ENCODE measurements at regions not wholly inside any gene's neighbourhood (a gene's known extent, or its start where the extent isn't known, plus 50 kb on each side); places are given as distances from the start of the nearest gene placed in this dataset.

DNA sequence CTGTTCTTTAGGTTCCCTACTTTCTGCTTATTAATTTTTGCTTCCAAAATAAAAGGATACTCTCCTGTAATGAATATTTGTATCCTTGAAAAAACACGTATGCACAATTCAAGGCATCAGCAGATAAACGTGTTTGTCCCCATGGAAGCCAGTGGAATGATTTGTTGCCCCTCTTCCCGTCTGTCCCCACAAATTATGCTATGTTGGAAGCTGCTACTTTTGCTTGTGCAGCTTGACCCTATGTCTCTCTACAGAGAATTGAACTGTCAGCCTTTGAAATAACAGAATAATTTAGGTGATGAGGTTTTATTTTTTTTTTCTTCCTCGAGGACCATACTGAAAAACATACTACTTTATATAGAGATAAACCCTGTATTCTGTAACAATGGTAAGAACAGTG, 401.5 kb upstream of the GOLIM4 start:
- H3K36me3 Mint-ChIP-seq (ENCODE audit: low read depth) = no peaks in the 10 kb centered on the region
- no peak overlapping the region for H3K4me3 Mint-ChIP-seq
- H3K9me3 Mint-ChIP-seq = no peaks in the 10 kb centered on the region
- H3K27ac Mint-ChIP-seq = no peak overlapping the region
- H3K4me1 Mint-ChIP-seq (ENCODE audit: low read depth) = no peaks in the 10 kb centered on the region
- no peaks in the 10 kb centered on the region for H3K27me3 Mint-ChIP-seq (ENCODE audit: low read depth)

DNA sequence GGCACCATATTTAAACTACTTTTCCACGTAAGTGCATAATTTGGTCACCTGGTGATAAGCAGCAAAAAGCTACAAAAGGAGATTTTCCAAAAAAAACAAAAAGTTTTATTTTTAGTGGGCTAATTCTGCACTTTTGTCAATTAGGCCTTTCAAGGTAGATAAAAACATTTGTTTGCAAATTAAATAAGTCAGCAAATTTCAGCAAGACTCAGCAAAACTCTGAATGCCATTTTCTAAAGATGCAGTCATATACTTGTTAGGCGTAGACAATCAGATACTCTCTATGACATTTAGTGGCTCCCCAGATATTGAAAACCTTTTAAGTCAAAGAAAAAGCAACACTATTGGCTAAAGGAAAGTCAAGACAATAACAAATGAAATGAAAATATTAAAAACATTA, 400.2 kb upstream of the GOLIM4 start:
- Mint-ChIP-seq H3K4me3 (no peak overlapping the region), H3K4me1 (ENCODE audit: low read depth) (no peaks in the 10 kb centered on the region), H3K27ac (no peak overlapping the region), H3K27me3 (ENCODE audit: low read depth) (no peaks in the 10 kb centered on the region), H3K9me3 (no peaks in the 10 kb centered on the region), H3K36me3 (ENCODE audit: low read depth) (no peaks in the 10 kb centered on the region)

DNA sequence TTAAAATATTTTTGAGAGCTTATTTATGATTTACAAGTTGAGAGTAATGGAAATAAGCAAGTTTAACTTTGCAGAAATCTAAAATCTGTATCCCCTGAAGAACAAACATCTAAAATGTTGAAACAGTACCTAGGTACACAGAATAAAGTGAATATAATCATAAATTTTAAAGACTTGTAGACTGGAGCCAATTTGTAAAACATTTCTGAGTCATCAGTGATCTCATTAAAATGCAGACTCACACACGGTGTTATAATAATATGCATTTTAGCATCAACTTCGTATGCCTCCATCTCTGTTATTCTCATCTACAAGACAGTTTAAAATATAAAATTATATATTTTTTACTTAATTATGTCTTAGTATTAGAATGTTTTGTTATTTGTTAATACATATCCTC, 399.5 kb upstream of the GOLIM4 start:
- H3K27ac Mint-ChIP-seq = no peak overlapping the region
- H3K9me3 Mint-ChIP-seq = no peaks in the 10 kb centered on the region
- no peak overlapping the region for H3K4me3 Mint-ChIP-seq
- no peaks in the 10 kb centered on the region for H3K4me1 Mint-ChIP-seq (ENCODE audit: low read depth)
- H3K27me3 Mint-ChIP-seq (ENCODE audit: low read depth) = no peaks in the 10 kb centered on the region
- no peaks in the 10 kb centered on the region for H3K36me3 Mint-ChIP-seq (ENCODE audit: low read depth)

DNA sequence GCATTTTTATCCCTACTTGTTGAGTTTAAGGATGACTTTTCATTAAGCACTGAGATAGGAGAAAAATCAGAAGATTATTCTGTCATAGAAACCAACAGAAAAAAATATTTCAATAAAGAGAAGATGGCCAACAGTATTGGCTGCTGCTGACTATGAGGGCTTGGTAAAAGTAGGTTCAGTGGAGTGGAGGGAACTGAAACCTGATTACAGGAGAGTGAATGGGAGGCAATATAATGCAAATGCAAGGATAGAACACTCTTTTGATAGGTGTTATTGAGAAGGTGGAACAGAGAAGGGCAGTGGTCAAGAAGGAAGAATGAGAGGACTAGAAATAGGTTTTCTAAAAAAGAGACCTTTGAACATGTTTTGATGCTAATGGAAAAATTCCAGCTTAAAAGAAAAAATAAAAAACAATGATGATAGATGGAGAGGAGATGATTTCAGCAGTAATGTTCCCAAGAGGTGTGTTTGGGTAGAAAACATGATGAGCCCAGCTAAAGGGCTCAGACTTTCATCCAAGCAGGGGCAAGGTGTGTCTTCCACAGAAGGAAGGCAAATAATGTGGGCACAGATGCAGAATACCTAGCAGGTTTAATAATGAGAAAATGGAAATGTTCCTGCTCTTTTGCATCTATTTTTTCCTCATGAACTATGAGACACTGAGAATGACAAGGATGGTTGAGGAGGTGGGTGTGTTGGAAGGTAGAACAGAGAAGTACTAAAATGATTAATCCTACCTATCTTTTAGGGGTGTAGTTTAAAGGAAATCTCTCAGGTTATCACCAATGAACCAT, 397.9 kb upstream of the GOLIM4 start:
- Mint-ChIP-seq H3K9me3 (no peaks in the 10 kb centered on the region), H3K4me1 (ENCODE audit: low read depth) (no peaks in the 10 kb centered on the region), H3K27me3 (ENCODE audit: low read depth) (no peaks in the 10 kb centered on the region), H3K27ac (no peak overlapping the region), H3K4me3 (no peak overlapping the region), H3K36me3 (ENCODE audit: low read depth) (no peaks in the 10 kb centered on the region)

DNA sequence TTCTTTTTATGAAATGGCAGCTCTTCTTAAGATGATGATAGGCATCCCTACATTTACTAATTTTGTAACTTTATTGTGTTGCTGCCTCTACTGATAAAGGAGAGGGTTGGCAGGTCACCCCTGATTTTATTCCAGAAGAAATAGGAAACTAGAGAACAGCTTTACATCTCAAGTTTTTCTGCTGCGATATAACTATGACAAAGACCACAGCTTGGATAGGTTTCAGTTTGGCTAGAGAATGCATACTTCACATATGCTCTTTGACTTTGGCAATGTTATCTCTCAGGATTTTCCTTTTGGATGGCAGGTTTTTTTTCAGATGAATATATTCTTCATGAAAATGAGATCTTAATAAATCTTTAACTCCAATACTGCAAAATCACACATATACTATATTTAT, 395.3 kb upstream of the GOLIM4 start:
- Mint-ChIP-seq H3K4me1 (ENCODE audit: low read depth) (no peaks in the 10 kb centered on the region), H3K9me3 (no peaks in the 10 kb centered on the region)

DNA sequence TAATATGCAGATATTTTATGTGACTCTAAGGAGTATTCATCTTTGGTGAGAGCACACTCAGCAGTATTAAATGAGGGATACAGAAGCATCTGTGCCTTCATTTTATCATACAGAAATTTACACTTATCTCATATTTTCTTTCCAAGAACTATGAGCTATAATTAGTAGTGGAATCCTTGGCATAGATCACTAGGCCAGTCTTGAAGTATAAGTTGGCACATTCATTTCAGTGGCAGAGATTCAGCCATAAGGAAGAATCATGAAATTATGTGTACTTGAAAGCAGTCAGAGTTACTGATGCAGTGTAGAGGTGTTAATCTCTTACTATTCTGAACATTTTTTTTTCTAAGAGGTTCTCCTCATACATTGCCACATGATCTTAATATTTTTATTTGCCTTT, 393.6 kb upstream of the GOLIM4 start:
- H3K9me3 Mint-ChIP-seq = no peaks in the 10 kb centered on the region
- H3K27ac Mint-ChIP-seq = no peak overlapping the region
- H3K36me3 Mint-ChIP-seq (ENCODE audit: low read depth) = no peaks in the 10 kb centered on the region
- no peak overlapping the region for H3K4me3 Mint-ChIP-seq
- H3K4me1 Mint-ChIP-seq (ENCODE audit: low read depth) = no peaks in the 10 kb centered on the region
- no peaks in the 10 kb centered on the region for H3K27me3 Mint-ChIP-seq (ENCODE audit: low read depth)

More for the DNA sequence above, 395.3 kb upstream of the GOLIM4 start:
- H3K36me3 Mint-ChIP-seq (ENCODE audit: low read depth) = no peaks in the 10 kb centered on the region
- H3K27me3 Mint-ChIP-seq (ENCODE audit: low read depth) = no peaks in the 10 kb centered on the region
- no peak overlapping the region for H3K4me3 Mint-ChIP-seq
- no peak overlapping the region for H3K27ac Mint-ChIP-seq

DNA sequence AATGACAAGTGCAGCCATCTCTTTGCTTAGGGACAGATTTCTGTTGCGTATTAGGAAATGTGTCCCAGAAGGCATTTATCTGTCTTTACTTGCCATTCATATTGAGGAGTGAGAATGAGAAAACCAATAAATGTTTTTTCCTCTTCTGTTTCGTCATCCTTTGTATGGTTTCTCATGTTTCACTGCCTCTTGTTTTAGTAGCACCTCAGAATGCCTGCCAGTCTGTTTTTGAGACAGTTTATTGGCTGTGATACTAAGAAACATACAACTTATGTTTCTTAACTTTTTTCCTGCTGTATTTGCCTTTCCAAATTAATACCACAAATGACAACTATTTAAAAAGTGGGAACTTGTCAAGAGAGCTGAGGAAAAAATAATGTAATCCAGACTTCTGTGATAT, 390.2 kb upstream of the GOLIM4 start:
- H3K27ac Mint-ChIP-seq = no peak overlapping the region
- H3K4me1 Mint-ChIP-seq (ENCODE audit: low read depth) = no peaks in the 10 kb centered on the region
- no peaks in the 10 kb centered on the region for H3K9me3 Mint-ChIP-seq
- no peak overlapping the region for H3K4me3 Mint-ChIP-seq
- no peaks in the 10 kb centered on the region for H3K27me3 Mint-ChIP-seq (ENCODE audit: low read depth)
- no peaks in the 10 kb centered on the region for H3K36me3 Mint-ChIP-seq (ENCODE audit: low read depth)

GRCh38 chr3:168476360-168476980, 380.7 kb upstream of the GOLIM4 start:
- H3K4me1 Mint-ChIP-seq (ENCODE audit: low read depth) = no peaks in the 10 kb centered on the region
- no peaks in the 10 kb centered on the region for H3K36me3 Mint-ChIP-seq (ENCODE audit: low read depth)
- H3K27ac Mint-ChIP-seq = no peak overlapping the region
- H3K9me3 Mint-ChIP-seq = no peaks in the 10 kb centered on the region
- no peaks in the 10 kb centered on the region for H3K27me3 Mint-ChIP-seq (ENCODE audit: low read depth)
- H3K4me3 Mint-ChIP-seq = no peak overlapping the region

DNA sequence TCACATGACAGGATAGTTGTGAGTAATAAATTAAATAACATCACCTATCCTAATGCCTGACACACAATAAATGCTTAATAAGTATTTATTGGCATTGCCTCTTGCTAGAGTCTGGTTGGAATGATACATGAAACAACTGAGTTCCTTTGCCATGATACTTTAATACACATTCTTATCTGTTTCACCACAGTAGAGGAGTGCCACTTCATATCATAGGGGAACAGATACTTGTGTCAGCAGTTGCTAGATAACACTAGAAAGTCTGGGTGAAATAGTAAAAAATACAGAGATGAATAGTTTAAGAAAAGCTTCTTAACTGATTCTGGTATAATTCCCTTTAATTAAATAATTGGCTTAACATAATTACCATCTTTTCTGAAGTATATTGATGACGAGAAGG, 380.0 kb upstream of the GOLIM4 start:
- H3K27ac Mint-ChIP-seq = no peak overlapping the region
- H3K4me1 Mint-ChIP-seq (ENCODE audit: low read depth) = no peaks in the 10 kb centered on the region
- H3K36me3 Mint-ChIP-seq (ENCODE audit: low read depth) = no peaks in the 10 kb centered on the region
- no peaks in the 10 kb centered on the region for H3K9me3 Mint-ChIP-seq
- no peaks in the 10 kb centered on the region for H3K27me3 Mint-ChIP-seq (ENCODE audit: low read depth)
- H3K4me3 Mint-ChIP-seq = no peak overlapping the region

DNA sequence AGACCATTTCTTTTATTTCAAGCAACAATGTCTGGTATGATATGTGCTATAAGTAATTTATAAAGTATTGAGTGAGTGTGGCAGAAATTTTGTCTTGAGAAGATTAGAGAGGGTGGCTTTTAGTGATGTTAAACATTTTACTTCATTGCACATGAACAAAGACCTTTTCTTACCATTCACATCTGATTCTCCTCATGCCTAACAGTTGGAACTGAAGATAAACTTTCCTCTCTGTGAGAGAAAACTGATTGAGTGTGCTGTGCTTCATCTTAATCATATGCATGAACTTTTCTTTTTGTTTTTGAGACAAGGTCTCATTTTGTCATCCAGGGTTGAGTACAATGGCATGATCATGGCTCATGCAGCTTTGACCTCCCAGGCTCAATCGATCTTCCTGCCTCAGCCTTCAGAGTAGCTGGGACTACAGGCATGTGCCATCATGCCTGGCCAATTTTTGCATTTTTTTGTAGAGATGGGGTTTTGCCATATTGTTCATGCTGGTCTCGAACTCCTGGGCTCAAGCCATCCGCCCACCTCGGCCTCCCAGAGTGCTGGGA, 377.7 kb upstream of the GOLIM4 start:
- no peaks in the 10 kb centered on the region for H3K9me3 Mint-ChIP-seq
- no peak overlapping the region for H3K27ac Mint-ChIP-seq
- H3K36me3 Mint-ChIP-seq (ENCODE audit: low read depth) = no peaks in the 10 kb centered on the region
- no peaks in the 10 kb centered on the region for H3K27me3 Mint-ChIP-seq (ENCODE audit: low read depth)
- H3K4me3 Mint-ChIP-seq = no peak overlapping the region
- H3K4me1 Mint-ChIP-seq (ENCODE audit: low read depth) = no peaks in the 10 kb centered on the region

- Mint-ChIP-seq H3K27me3 (ENCODE audit: low read depth) (no peaks in the 10 kb centered on the region), H3K4me3 (no peak overlapping the region), H3K4me1 (ENCODE audit: low read depth) (no peaks in the 10 kb centered on the region), H3K36me3 (ENCODE audit: low read depth) (no peaks in the 10 kb centered on the region), H3K9me3 (no peaks in the 10 kb centered on the region), H3K27ac (no peak overlapping the region)
Observed at GRCh38 chr3:168472783-168473182, 377.1 kb upstream of the GOLIM4 start.

DNA sequence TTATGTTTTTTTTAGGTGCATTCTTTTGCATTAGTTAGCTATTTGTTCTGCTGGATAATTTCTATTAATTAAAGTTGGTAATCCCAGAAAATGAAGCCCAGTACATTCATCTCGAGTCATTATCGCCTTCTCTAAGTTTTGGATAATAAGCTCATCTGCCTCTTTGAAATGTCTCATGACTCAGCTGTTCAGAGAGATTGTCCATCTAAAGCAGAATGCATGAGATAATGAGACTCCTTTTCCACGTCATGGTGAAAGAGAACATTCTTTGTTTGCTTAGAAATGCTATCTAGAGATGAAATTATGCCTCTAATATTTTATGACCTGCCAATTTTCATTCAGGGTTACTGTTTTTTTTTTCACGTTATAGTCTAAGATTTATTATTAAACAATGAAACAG, 374.7 kb upstream of the GOLIM4 start:
- H3K9me3 Mint-ChIP-seq = no peaks in the 10 kb centered on the region
- no peaks in the 10 kb centered on the region for H3K27me3 Mint-ChIP-seq (ENCODE audit: low read depth)
- no peak overlapping the region for H3K27ac Mint-ChIP-seq
- H3K36me3 Mint-ChIP-seq (ENCODE audit: low read depth) = no peaks in the 10 kb centered on the region
- peaks cover 1% of the 10 kb centered on the region for H3K4me1 Mint-ChIP-seq (ENCODE audit: low read depth)
- no peak overlapping the region for H3K4me3 Mint-ChIP-seq

GRCh38 chr3:168469436-168469835, 373.7 kb upstream of the GOLIM4 start:
- peaks cover 1% of the 10 kb centered on the region for H3K4me1 Mint-ChIP-seq (ENCODE audit: low read depth)

DNA sequence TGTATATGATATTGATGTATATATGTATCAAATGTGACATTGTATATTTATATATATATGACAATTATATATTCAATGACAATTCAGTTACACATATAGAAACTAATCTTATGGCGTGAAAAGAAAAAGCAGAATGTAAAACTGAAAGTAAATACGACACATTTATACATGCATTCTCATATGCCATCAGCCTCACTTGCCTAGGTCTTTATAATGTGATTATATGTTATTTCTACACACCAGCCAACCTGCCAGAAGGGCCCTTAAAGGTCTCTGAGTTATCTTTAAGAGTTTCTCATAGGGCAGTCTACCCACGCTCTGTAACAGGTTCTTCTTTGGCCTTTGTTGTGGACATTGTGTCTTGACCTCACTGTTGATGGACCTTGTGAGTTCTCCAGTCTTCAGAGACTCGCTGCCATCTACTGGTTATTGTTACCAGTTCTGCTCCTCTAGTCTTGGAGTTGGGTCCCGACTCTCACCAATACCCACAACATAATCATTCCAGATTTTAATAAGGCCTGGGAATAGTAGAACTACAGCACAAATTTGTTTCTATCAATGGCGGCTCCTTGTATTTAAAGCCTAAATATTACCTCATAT, 371.5 kb upstream of the GOLIM4 start:
- Mint-ChIP-seq H3K27ac (no peak overlapping the region), H3K27me3 (ENCODE audit: low read depth) (no peaks in the 10 kb centered on the region), H3K4me3 (no peak overlapping the region), H3K36me3 (ENCODE audit: low read depth) (no peaks in the 10 kb centered on the region), H3K9me3 (no peaks in the 10 kb centered on the region), H3K4me1 (ENCODE audit: low read depth) (peaks cover 1% of the 10 kb centered on the region)

More at GRCh38 chr3:168469436-168469835, 373.7 kb upstream of the GOLIM4 start:
- H3K36me3 Mint-ChIP-seq (ENCODE audit: low read depth) = no peaks in the 10 kb centered on the region
- H3K9me3 Mint-ChIP-seq = no peaks in the 10 kb centered on the region
- H3K4me3 Mint-ChIP-seq = no peak overlapping the region
- no peaks in the 10 kb centered on the region for H3K27me3 Mint-ChIP-seq (ENCODE audit: low read depth)
- no peak overlapping the region for H3K27ac Mint-ChIP-seq

DNA sequence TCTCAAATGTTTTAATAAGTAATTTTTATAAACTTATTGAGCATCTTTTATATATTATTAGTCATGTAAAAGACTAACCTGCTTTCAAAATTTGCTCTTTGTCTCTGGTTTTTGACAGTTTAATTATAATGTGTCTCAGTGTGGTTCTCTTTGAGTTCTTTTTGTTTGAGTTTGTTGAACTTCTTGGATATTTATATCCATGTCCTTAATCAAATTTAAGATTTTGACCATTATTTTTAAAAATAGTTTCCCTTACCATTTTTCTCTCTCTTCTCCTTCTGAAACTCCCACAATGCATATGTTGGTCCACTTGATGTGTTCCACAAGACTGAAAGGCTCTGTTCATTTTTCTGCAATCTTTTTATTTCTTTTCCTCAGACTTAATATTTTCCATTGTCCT, 366.1 kb upstream of the GOLIM4 start:
- Mint-ChIP-seq H3K36me3 (ENCODE audit: low read depth) (no peaks in the 10 kb centered on the region), H3K27ac (no peak overlapping the region), H3K27me3 (ENCODE audit: low read depth) (no peaks in the 10 kb centered on the region), H3K9me3 (no peaks in the 10 kb centered on the region), H3K4me3 (no peak overlapping the region), H3K4me1 (ENCODE audit: low read depth) (no peaks in the 10 kb centered on the region)

Data from T-helper 1 cell treated with Interleukin-12 subunit alpha and Interleukin-12 subunit beta and Interleukin-4 antibody, amounts not matched to agents 30 μg/mL and 1 μg/mL, for 36 hours (primary cell).